Ascending aorta (tissue), 2 donors: ENCODE measurements at regions not wholly inside any gene's neighbourhood (a gene's known extent, or its start where the extent isn't known, plus 50 kb on each side); places are given as distances from the start of the nearest gene placed in this dataset.
A peak's percentile ranks its signal among the peaks of the same experiment; 100 is the strongest.

ENCODE experiments used
- DNase-seq, 2 donors: peaks; one replicate each; pipeline ENCODE4 v3.0.0-alpha.2; 2019; ENCODE audit warnings: low spot score in 2 of 2
- H3K27ac ChIP-seq, 2 donors: fragments of 200-600 bp; sonication (generic); one replicate each; pipeline ENCODE4 v1.5.1; 2016 to 2017; ENCODE audit warnings: mild to moderate bottlenecking in 1 of 2
- H3K27me3 ChIP-seq: fragments of 200-600 bp; sonication (generic); one replicate; pipeline ENCODE4 v1.5.1; 2017
- H3K36me3 ChIP-seq, 2 donors: fragments of 200-600 bp; sonication (generic); one replicate each; pipeline ENCODE4 v1.5.1; 2016
- H3K4me1 ChIP-seq, 2 donors: fragments of 200-600 bp; sonication (generic); one replicate each; pipeline ENCODE4 v1.5.1; 2016 to 2017; ENCODE audit warnings: mild to moderate bottlenecking in 1 of 2
- H3K4me3 ChIP-seq, 2 donors: fragments of 200-600 bp; sonication (generic); one replicate each; pipeline ENCODE4 v1.5.1; 2016 to 2017; ENCODE audit warnings: mild to moderate bottlenecking in 1 of 2
- H3K9me3 ChIP-seq, 2 donors: fragments of 200-600 bp; sonication (generic); one replicate each; pipeline ENCODE4 v1.5.1; 2016
- CTCF ChIP-seq, 3 experiments: fragments of 200-600 bp in 2 of 3; fragments of 450-650 bp in 1 of 3; sonication (generic) in 2 of 3; IDR thresholded peaks; one replicate each; pipeline ENCODE4 v1.5.1; 2016 to 2019; ENCODE audit warnings: antibody characterized with exemption in 3 of 3, mild to moderate bottlenecking in 1 of 3, moderate library complexity in 1 of 3
- intact Hi-C: fragments of 100-400 bp; cut with DNase I; formaldehyde crosslinking; loops from one replicate; pipeline ENCODE4 v1.15.1; 2023

DNA sequence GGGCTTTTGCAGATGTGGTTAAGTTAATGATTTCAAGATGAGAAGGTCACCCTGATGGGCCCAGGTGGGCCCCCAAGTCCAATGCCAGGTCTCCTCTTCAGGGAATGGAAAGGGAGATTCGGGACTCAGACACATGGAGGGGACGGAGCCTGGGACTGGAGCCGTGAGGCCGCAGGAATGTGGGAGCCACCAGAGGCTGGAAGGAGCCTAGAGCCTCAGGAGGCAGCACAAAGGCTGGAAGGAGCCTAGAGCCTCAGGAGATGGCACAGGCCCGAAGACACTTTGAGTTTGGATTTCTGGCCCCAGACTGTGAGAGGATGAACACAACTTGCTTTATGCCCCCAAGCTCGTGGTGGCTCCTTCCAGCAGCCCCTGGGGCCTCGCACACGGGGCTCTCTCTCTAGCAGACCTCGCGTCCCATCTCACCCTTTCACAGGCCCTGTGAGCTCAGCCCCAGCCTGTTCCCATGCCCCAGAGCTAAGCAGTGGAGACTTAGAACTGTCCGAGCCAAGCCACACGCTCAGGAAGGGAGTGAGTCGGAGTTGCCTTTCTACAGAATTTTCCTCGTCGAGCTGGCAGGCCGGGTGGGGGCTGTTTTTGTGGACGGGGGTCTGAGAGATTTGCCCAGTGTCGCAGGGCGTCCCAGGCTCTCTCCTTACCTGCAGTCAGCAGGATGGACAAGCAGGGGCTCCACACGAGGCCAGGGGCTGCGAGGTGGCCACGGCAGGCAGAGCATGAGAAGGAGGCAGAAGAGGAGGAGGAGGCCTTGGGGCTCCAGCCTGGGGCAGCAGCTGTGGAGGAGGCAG, 937.6 kb downstream of the BRD1 start:
- intact Hi-C loops: no loop called here
- H3K4me3 ChIP-seq: no peak overlapping the region
- TF ChIP-seq CTCF (IDR thresholded peaks at IDR 0.05): no peak
- H3K27me3 ChIP-seq: no peaks in the 10 kb centered on the region
- no peaks in the 10 kb centered on the region for H3K4me1 ChIP-seq
- no peak overlapping the region for H3K27ac ChIP-seq
- peak in 1 of 2 donors; percentile 51 for DNase-seq
- H3K36me3 ChIP-seq: no peaks in the 10 kb centered on the region
- peaks cover 0 to 3% of the 10 kb centered on the region in 2 donors for H3K9me3 ChIP-seq

DNA sequence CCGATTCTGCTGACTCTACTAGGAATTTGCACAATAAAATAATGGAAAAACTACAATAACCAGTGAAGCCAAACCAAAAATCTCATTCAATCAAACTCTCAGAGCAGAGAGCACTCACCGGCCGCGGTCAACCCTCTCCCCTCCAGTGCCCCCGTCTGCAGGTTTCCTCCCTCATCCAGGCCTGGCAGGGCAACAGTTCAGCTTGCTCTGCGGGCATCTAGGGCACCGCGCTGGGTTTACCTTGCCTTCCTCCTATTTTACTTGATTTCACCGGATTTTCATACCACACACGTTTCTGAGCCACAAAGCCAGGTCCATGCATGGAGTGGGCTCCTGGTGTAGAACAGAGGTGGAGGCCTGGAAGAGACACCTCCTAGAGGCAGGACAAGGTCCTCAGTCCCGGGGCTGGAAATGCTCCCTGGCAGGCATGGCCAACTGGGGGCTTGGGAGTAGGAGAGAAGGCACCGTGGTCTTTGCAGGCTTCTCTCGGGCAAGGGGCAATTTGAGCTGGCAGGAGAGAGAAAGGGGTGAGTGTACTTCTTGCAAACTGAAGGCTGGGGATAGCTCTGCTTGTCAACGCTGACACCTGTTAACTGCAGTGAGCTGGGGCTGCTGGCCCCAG, 938.4 kb downstream of the BRD1 start:
- Histone ChIP-seq H3K4me3 (no peak overlapping the region), H3K27me3 (no peaks in the 10 kb centered on the region), H3K36me3 (no peaks in the 10 kb centered on the region), H3K9me3 (peaks cover 0 to 3% of the 10 kb centered on the region in 2 donors), H3K4me1 (no peaks in the 10 kb centered on the region), H3K27ac (no peak overlapping the region)
- DNase-seq: peak in 1 of 2 donors; percentile 44
- TF ChIP-seq CTCF (IDR thresholded peaks at IDR 0.05): no peak
- intact Hi-C loops: no loop called here

DNA sequence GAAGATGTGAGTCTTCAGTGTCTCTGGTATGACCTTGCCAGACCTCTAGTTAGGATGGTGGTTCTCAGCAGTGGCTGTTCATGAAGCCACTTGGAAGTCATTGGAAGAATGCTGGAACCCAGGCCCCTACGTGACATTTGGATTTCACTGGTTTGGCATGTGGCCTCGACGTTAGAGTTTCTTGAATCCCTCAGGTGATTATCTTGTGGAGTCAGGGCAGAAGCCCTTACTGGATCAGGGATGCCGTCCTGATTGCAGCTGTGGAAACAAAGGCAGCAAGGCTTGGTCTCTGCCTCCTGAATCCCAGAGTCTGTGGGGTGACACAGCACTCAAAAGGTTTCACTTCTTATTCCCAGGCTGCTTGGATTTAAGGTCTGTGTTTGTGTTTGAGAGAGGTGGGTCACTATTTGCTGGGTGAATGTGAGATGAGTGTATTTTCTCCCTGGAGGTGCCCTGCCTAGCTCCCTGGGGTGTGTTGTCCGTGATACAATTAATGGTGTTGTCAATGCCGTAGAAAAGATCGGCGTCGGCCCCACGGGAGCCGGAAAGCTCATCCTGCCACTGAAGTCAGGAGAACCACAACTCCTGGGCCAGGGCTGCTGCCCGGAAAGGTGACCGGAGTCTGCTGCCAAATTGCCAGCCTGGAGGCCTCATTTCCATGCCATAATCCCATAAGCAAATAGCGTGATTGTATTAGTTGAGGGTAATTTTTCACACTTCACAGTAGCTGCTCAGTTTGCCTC, 939.0 kb downstream of the BRD1 start:
- Histone ChIP-seq H3K27me3 (no peaks in the 10 kb centered on the region), H3K4me1 (no peaks in the 10 kb centered on the region), H3K36me3 (no peaks in the 10 kb centered on the region), H3K4me3 (no peak overlapping the region), H3K27ac (no peak overlapping the region), H3K9me3 (peaks cover 0 to 3% of the 10 kb centered on the region in 2 donors)
- intact Hi-C loops: no loop called here
- TF ChIP-seq CTCF (IDR thresholded peaks at IDR 0.05): no peak
- DNase-seq: peak in 1 of 2 donors; percentile 50

- intact Hi-C loops: no loop called here
- H3K27me3 ChIP-seq: no peaks in the 10 kb centered on the region
- H3K4me1 ChIP-seq: no peaks in the 10 kb centered on the region
- no peaks in the 10 kb centered on the region for H3K36me3 ChIP-seq
- DNase-seq: peak in 1 of 2 donors; percentile 2
- H3K27ac ChIP-seq: no peak overlapping the region
- TF ChIP-seq CTCF (IDR thresholded peaks at IDR 0.05): no peak
- H3K9me3 ChIP-seq: peaks cover 0 to 3% of the 10 kb centered on the region in 2 donors
- H3K4me3 ChIP-seq: no peak overlapping the region
Measured at GRCh38 chr22:48887394-48888332, 940.0 kb downstream of the BRD1 start.
